IMR-90 (cell line): ENCODE measurements at regions not wholly inside any gene's neighbourhood (a gene's known extent, or its start where the extent isn't known, plus 50 kb on each side); places are given as distances from the start of the nearest gene placed in this dataset.

Experiments used
- CTCF ChIP-seq: conservative IDR thresholded peaks from 2 replicates; pipeline ENCODE4 v1.5.1; 2012; ENCODE audit warnings: mild to moderate bottlenecking, low read depth, low read length, improper control_type of control experiment
- FOS ChIP-seq: fragments of 150-350 bp; IDR thresholded peaks from 2 replicates; pipeline ENCODE4 v1.6.1; 2016; ENCODE audit warnings: low read depth, low read length
- MXI1 ChIP-seq: IDR thresholded peaks from 2 replicates; pipeline ENCODE4 v1.6.1; 2012; ENCODE audit warnings: low read depth, mild to moderate bottlenecking, low read length, moderate library complexity, borderline replicate concordance
- POLR2A ChIP-seq: IDR thresholded peaks from 2 replicates; pipeline ENCODE4 v1.6.1; 2012; ENCODE audit warnings: mild to moderate bottlenecking, low read depth, low read length
- RCOR1 ChIP-seq: IDR thresholded peaks from 2 replicates; pipeline ENCODE4 v1.6.1; 2012; ENCODE audit warnings: mild to moderate bottlenecking, low read length, improper control_type of control experiment; ENCODE audit not compliant: insufficient replicate concordance

- no peak for TF ChIP-seq RCOR1
- TF ChIP-seq CTCF: no peak
- TF ChIP-seq MXI1: no peak
- TF ChIP-seq POLR2A: no peak
- no peak for TF ChIP-seq FOS
These were observed 389.0 kb upstream of the SYNCRIP start for GRCh38 chr6:86031713-86032112.
